HEK293 (cell line): ENCODE measurements at regions not wholly inside any gene's neighbourhood (a gene's known extent, or its start where the extent isn't known, plus 50 kb on each side); places are given as distances from the start of the nearest gene placed in this dataset.

ENCODE experiments used
- CTCF ChIA-PET: fragments of 350-600 bp; formaldehyde crosslinking; extraction: SDS; loops from one replicate; lab custom pipeline; 2021; ENCODE audit warnings: antibody characterized with exemption; lab: Yijun Ruan, JAX
- POLR2A ChIA-PET: fragments of 300-600 bp; formaldehyde crosslinking; extraction: SDS; loops from one replicate; lab custom pipeline; 2020; ENCODE audit warnings: antibody characterized with exemption, inconsistent platforms; lab: Yijun Ruan, JAX
- H3K27ac ChIP-seq: fragments of 200-500 bp; sonication (Bioruptor generic); 2 replicates; pipeline ENCODE4 v1.5.1; 2014; ENCODE audit warnings: low read depth, low read length, control low read depth, inconsistent platforms; ENCODE audit errors: extremely low read depth
- H3K36me3 ChIP-seq, 2 experiments: fragments of 200-500 bp in 1 of 2; sonication (Bioruptor generic) in 1 of 2; 1 replicate in 1 of 2; 2 replicates in 1 of 2; pipeline ENCODE4 v1.5.1; 2014 to 2017; ENCODE audit warnings: inconsistent platforms in 2 of 2, low read length in 2 of 2; ENCODE audit not compliant: control insufficient read depth in 2 of 2, insufficient read depth in 1 of 2
- H3K4me1 ChIP-seq: fragments of 200-500 bp; sonication (Bioruptor generic); 2 replicates; pipeline ENCODE4 v1.5.1; 2014; ENCODE audit warnings: mild to moderate bottlenecking, low read length, inconsistent platforms; ENCODE audit not compliant: control insufficient read depth, insufficient read depth
- H3K4me3 ChIP-seq: 2 replicates; pipeline ENCODE4 v1.5.1; 2011; ENCODE audit warnings: low read depth, mild to moderate bottlenecking, control low read depth, low read length, moderate library complexity
- H3K9me3 ChIP-seq: fragments of 200-500 bp; sonication (Bioruptor generic); 2 replicates; pipeline ENCODE4 v1.5.1; 2014; ENCODE audit warnings: low read depth, low read length, inconsistent platforms; ENCODE audit not compliant: control insufficient read depth, insufficient read depth
- FEZF1 ChIP-seq: fragments of 450-650 bp; formaldehyde crosslinking; IDR thresholded peaks from 2 replicates; pipeline ENCODE4 v1.5.1; 2016; ENCODE audit warnings: missing biosample characterization, missing genetic modification characterization
- GLI4 ChIP-seq: fragments of 450-650 bp; formaldehyde crosslinking; IDR thresholded peaks from 2 replicates; pipeline ENCODE4 v1.5.1; 2016; ENCODE audit warnings: missing biosample characterization, missing genetic modification characterization
- OVOL3 ChIP-seq: fragments of 450-650 bp; formaldehyde crosslinking; IDR thresholded peaks from 2 replicates; pipeline ENCODE4 v1.5.1; 2016; ENCODE audit warnings: missing biosample characterization, missing genetic modification characterization
- PBX3 ChIP-seq: sonication (generic); formaldehyde crosslinking; IDR thresholded peaks from 2 replicates; pipeline ENCODE4 v1.8.1; 2022; ENCODE audit warnings: mild to moderate bottlenecking, moderate library complexity, missing genetic modification reagents
- RBAK ChIP-seq: fragments of 450-650 bp; formaldehyde crosslinking; IDR thresholded peaks from 2 replicates; pipeline ENCODE4 v1.5.1; 2016; ENCODE audit warnings: missing biosample characterization, missing genetic modification characterization
- REST ChIP-seq: fragments of 450-650 bp; formaldehyde crosslinking; IDR thresholded peaks from 2 replicates; pipeline ENCODE4 v1.5.1; 2016; ENCODE audit warnings: missing biosample characterization, missing genetic modification characterization
- ZBTB21 ChIP-seq: fragments of 450-650 bp; formaldehyde crosslinking; IDR thresholded peaks from 2 replicates; pipeline ENCODE4 v1.5.1; 2017; ENCODE audit warnings: missing biosample characterization, missing genetic modification characterization
- ZBTB26 ChIP-seq: fragments of 450-650 bp; formaldehyde crosslinking; optimal IDR thresholded peaks from 2 replicates; pipeline ENCODE3; 2016; ENCODE audit warnings: missing biosample characterization, mild to moderate bottlenecking, missing genetic modification characterization
- ZFP69B ChIP-seq: fragments of 450-650 bp; formaldehyde crosslinking; IDR thresholded peaks from 2 replicates; pipeline ENCODE4 v1.5.1; 2016; ENCODE audit warnings: missing biosample characterization, missing genetic modification characterization
- ZNF112 ChIP-seq: fragments of 450-650 bp; formaldehyde crosslinking; IDR thresholded peaks from 2 replicates; pipeline ENCODE4 v1.5.0; 2017; ENCODE audit warnings: missing biosample characterization, missing genetic modification characterization
- ZNF133 ChIP-seq: fragments of 450-650 bp; formaldehyde crosslinking; IDR thresholded peaks from 2 replicates; pipeline ENCODE4 v1.5.1; 2016; ENCODE audit warnings: missing biosample characterization, missing genetic modification characterization
- ZNF138 ChIP-seq: fragments of 450-650 bp; formaldehyde crosslinking; IDR thresholded peaks from 2 replicates; pipeline ENCODE4 v1.5.1; 2016; ENCODE audit warnings: missing biosample characterization, missing genetic modification characterization, borderline replicate concordance
- ZNF148 ChIP-seq: fragments of 450-650 bp; formaldehyde crosslinking; IDR thresholded peaks from 2 replicates; pipeline ENCODE4 v1.5.0; 2017; ENCODE audit warnings: missing biosample characterization, missing genetic modification characterization, borderline replicate concordance
- ZNF157 ChIP-seq: fragments of 450-650 bp; formaldehyde crosslinking; IDR thresholded peaks from 2 replicates; pipeline ENCODE4 v1.5.1; 2016; ENCODE audit warnings: missing biosample characterization, missing genetic modification characterization
- ZNF19 ChIP-seq: fragments of 450-650 bp; formaldehyde crosslinking; IDR thresholded peaks from 2 replicates; pipeline ENCODE4; 2016; ENCODE audit warnings: missing biosample characterization, missing genetic modification characterization, low read depth
- ZNF223 ChIP-seq: fragments of 450-650 bp; formaldehyde crosslinking; IDR thresholded peaks from 2 replicates; pipeline ENCODE4 v1.5.1; 2016; ENCODE audit warnings: missing biosample characterization, missing genetic modification characterization
- ZNF302 ChIP-seq: fragments of 450-650 bp; formaldehyde crosslinking; IDR thresholded peaks from 2 replicates; pipeline ENCODE4 v1.5.1; 2016; ENCODE audit warnings: missing biosample characterization, missing genetic modification characterization, low read depth
- ZNF324 ChIP-seq: fragments of 450-650 bp; formaldehyde crosslinking; IDR thresholded peaks from 2 replicates; pipeline ENCODE4 v1.5.1; 2016; ENCODE audit warnings: missing biosample characterization, missing genetic modification characterization
- ZNF416 ChIP-seq: fragments of 450-650 bp; formaldehyde crosslinking; IDR thresholded peaks from 2 replicates; pipeline ENCODE4 v1.5.1; 2016; ENCODE audit warnings: missing biosample characterization, missing genetic modification characterization
- ZNF510 ChIP-seq: fragments of 450-650 bp; formaldehyde crosslinking; IDR thresholded peaks from 2 replicates; pipeline ENCODE4 v1.5.1; 2018; ENCODE audit warnings: mild to moderate bottlenecking, missing genetic modification characterization, missing biosample characterization; ENCODE audit not compliant: insufficient replicate concordance
- ZNF549 ChIP-seq: fragments of 450-650 bp; IDR thresholded peaks from 2 replicates; pipeline ENCODE4 v1.5.1; 2018; ENCODE audit warnings: missing biosample characterization, missing genetic modification characterization, mild to moderate bottlenecking, inconsistent platforms, moderate library complexity
- ZNF600 ChIP-seq: fragments of 450-650 bp; formaldehyde crosslinking; IDR thresholded peaks from 2 replicates; pipeline ENCODE4 v1.5.1; 2016; ENCODE audit warnings: missing biosample characterization, missing genetic modification characterization
- ZNF791 ChIP-seq: fragments of 450-650 bp; formaldehyde crosslinking; IDR thresholded peaks from 2 replicates; pipeline ENCODE4 v1.5.1; 2016; ENCODE audit warnings: missing biosample characterization, missing genetic modification characterization

GRCh38 chr3:166100730-166101129 is 263.5 kb upstream of the BCHE start (continued):
- no peak for TF ChIP-seq PBX3 (CRISPR knock-in tag)
- TF ChIP-seq ZNF600 (tag by site-specific recombination): no peak
- no peak for TF ChIP-seq FEZF1
- no peak for TF ChIP-seq ZNF112 (tag by site-specific recombination)
- no peak for TF ChIP-seq ZNF133 (tag by site-specific recombination)
- TF ChIP-seq ZNF791 (tag by site-specific recombination): no peak
- TF ChIP-seq, all 188 proteins: peak for 0

GRCh38 chr3:166089575-166089974 is 252.4 kb upstream of the BCHE start:
- ChIA-PET POLR2A (no interaction called here), CTCF (no interaction called here)
- Histone ChIP-seq H3K36me3 (no peaks in the 10 kb centered on the region), H3K4me3 (no peak overlapping the region), H3K4me1 (no peaks in the 10 kb centered on the region), H3K27ac (no peak overlapping the region), H3K9me3 (no peaks in the 10 kb centered on the region)
- TF ChIP-seq ZNF302 (tag by site-specific recombination) (no peak), ZBTB21 (no peak), ZNF19 (tag by site-specific recombination) (no peak), ZNF510 (tag by site-specific recombination) (no peak), RBAK (no peak), ZNF157 (tag by site-specific recombination) (no peak), REST (tag by site-specific recombination) (no peak), ZNF549 (tag by site-specific recombination) (no peak)

GRCh38 chr3:166085164-166085856 is 248.1 kb upstream of the BCHE start:
- H3K27ac ChIP-seq: no peak overlapping the region
- TF ChIP-seq ZNF324 (tag by site-specific recombination) (no peak), ZBTB26 (no peak), ZNF138 (no peak), OVOL3 (tag by site-specific recombination) (no peak), ZNF148 (tag by site-specific recombination) (no peak), GLI4 (tag by site-specific recombination) (no peak), ZNF223 (tag by site-specific recombination) (no peak), ZNF416 (no peak), ZFP69B (tag by site-specific recombination) (no peak)
- TF ChIP-seq, all 188 proteins: peak for 0
- ChIA-PET CTCF (interaction anchor here (0.7 kb wide), 1 partner anchor 49 kb away, joined by 3 read pairs; no protein-coding TSS in a partner anchor), POLR2A (no interaction called here)
- Histone ChIP-seq H3K4me3 (no peak overlapping the region), H3K9me3 (no peaks in the 10 kb centered on the region), H3K36me3 (no peaks in the 10 kb centered on the region), H3K4me1 (no peaks in the 10 kb centered on the region)
